HepG2 (cell line): ENCODE measurements at regions not wholly inside any gene's neighbourhood (a gene's known extent, or its start where the extent isn't known, plus 50 kb on each side); places are given as distances from the start of the nearest gene placed in this dataset.

Source experiments
- ATAC-seq: fragments of 200-7000 bp; cut with Tn5 transposase; 3 replicates; pipeline ENCODE4 v1.9.1; 2020; ENCODE audit warnings: mild to moderate bottlenecking, moderate library complexity
- BruUV-seq: library from RNA; stranded (reverse); fragments of 400-500 nt; replicated peaks from 2 replicates; lab custom pipeline; 2021; lab: Mats Ljungman, UMichigan
- CTCF ChIA-PET: fragments of 300-600 bp; formaldehyde crosslinking; extraction: SDS; loops from one replicate; lab custom pipeline; 2021; ENCODE audit warnings: low total read pairs, inconsistent platforms, low intra/inter-chr PET ratio; lab: Yijun Ruan, JAX
- POLR2A ChIA-PET: fragments of 350-600 bp; sonication (Branson Sonifier 250); formaldehyde crosslinking; loops from one replicate; lab custom pipeline; 2020; ENCODE audit warnings: antibody characterized with exemption, inconsistent platforms; lab: Yijun Ruan, JAX
- DNase-seq: peaks from one replicate; pipeline ENCODE4 v3.0.0-alpha.2; 2015; ENCODE audit warnings: low spot score
- FAIRE-seq: peaks from 3 replicates; lab custom pipeline; 2011; peaks lifted over from hg19 to GRCh38; lab: Jason Lieb, UNC
- H2AFZ ChIP-seq: one replicate; pipeline ENCODE4 v1.6.1; 2011; ENCODE audit warnings: low read length, inconsistent platforms
- H3K27ac ChIP-seq: fragments of 300-600 bp; 3 replicates; pipeline ENCODE4 v1.8.0; 2011; ENCODE audit warnings: mixed run types, mild to moderate bottlenecking, mixed read lengths, low read length, inconsistent platforms; ENCODE audit not compliant: insufficient read depth; ENCODE audit errors: extremely low read length
- H3K27me3 ChIP-seq, 2 experiments: fragments of 200-600 bp in 1 of 2; 2 replicates in 1 of 2; 3 replicates in 1 of 2; pipeline versions ENCODE4 v1.6.0 to v1.8.0; 2011; ENCODE audit warnings: low read length in 2 of 2, mild to moderate bottlenecking in 2 of 2, moderate library complexity in 2 of 2, inconsistent platforms in 1 of 2; ENCODE audit not compliant: insufficient read depth in 2 of 2, control insufficient read depth in 1 of 2
- H3K36me3 ChIP-seq, 2 experiments: fragments of 200-600 bp in 1 of 2; replicated peaks in 1 of 2; 2 replicates in 1 of 2; 3 replicates in 1 of 2; pipeline versions ENCODE4 v1.5.1 to v1.8.0; 2011; ENCODE audit warnings: low read length in 2 of 2, inconsistent platforms in 1 of 2; ENCODE audit not compliant: insufficient read depth in 2 of 2, control insufficient read depth in 1 of 2
- H3K4me1 ChIP-seq: 2 replicates; pipeline ENCODE4 v1.5.1; 2012; ENCODE audit warnings: low read length, inconsistent platforms; ENCODE audit not compliant: insufficient read depth
- H3K4me2 ChIP-seq: 2 replicates; pipeline ENCODE4 v1.6.0; 2011; ENCODE audit warnings: low read depth, low read length, inconsistent platforms
- H3K4me3 ChIP-seq, 3 experiments: fragments of 200-600 bp in 1 of 3; sonication (generic), shearing (Covaris generic) in 1 of 3; replicated peaks in 1 of 3; 2 replicates each; pipeline ENCODE4 v1.5.1; 2011 to 2016; ENCODE audit warnings: low read length in 3 of 3, inconsistent platforms in 2 of 3, low read depth in 2 of 3, mild to moderate bottlenecking in 2 of 3, control low read depth in 1 of 3, mixed read lengths in 1 of 3; ENCODE audit not compliant: insufficient read depth in 1 of 3
- H3K79me2 ChIP-seq: one replicate; pipeline ENCODE4 v1.6.1; 2011; ENCODE audit warnings: low read length, inconsistent platforms; ENCODE audit not compliant: insufficient read depth
- H3K9ac ChIP-seq: 2 replicates; pipeline ENCODE4 v1.6.0; 2011; ENCODE audit warnings: mild to moderate bottlenecking, low read depth, low read length, inconsistent platforms; ENCODE audit not compliant: insufficient read depth
- H3K9me3 ChIP-seq: 2 replicates; pipeline ENCODE4 v1.5.1; 2012; ENCODE audit warnings: mild to moderate bottlenecking, low read length
- H4K20me1 ChIP-seq: 2 replicates; pipeline ENCODE4 v1.6.0; 2011; ENCODE audit warnings: inconsistent platforms, mild to moderate bottlenecking, low read length, moderate library complexity; ENCODE audit not compliant: insufficient read depth
- CENPT ChIP-seq: sonication (generic); formaldehyde crosslinking; IDR thresholded peaks from 2 replicates; pipeline ENCODE4 v1.8.0; 2022; ENCODE audit warnings: low read depth, mild to moderate bottlenecking, moderate library complexity, missing genetic modification reagents
- DR1 ChIP-seq: sonication (generic); formaldehyde crosslinking; IDR thresholded peaks from 2 replicates; pipeline ENCODE4 v1.8.0; 2021; ENCODE audit warnings: mild to moderate bottlenecking, missing genetic modification reagents, inconsistent platforms
- GTF2F1 ChIP-seq: fragments of 150-350 bp; IDR thresholded peaks from 2 replicates; pipeline ENCODE4 v1.6.1; 2014; ENCODE audit warnings: low read length
- HCFC1 ChIP-seq: fragments of 150-350 bp; IDR thresholded peaks from 2 replicates; pipeline ENCODE4 v1.6.1; 2014; ENCODE audit warnings: low read depth, low read length
- HMGXB3 ChIP-seq: sonication (generic); formaldehyde crosslinking; IDR thresholded peaks from 2 replicates; pipeline ENCODE4 v1.4.0; 2020; ENCODE audit warnings: missing genetic modification reagents, borderline replicate concordance
- NFAT5 ChIP-seq: sonication (generic); formaldehyde crosslinking; IDR thresholded peaks from 2 replicates; pipeline ENCODE4 v1.4.0; 2020; ENCODE audit warnings: missing genetic modification reagents
- NR1H2 ChIP-seq: sonication (generic); formaldehyde crosslinking; IDR thresholded peaks from 2 replicates; pipeline ENCODE4 v1.8.1; 2022; ENCODE audit warnings: low read depth, missing genetic modification reagents, borderline replicate concordance
- PHF5A ChIP-seq: IDR thresholded peaks from one replicate; pipeline ENCODE4 v1.6.1; 2018; ENCODE audit warnings: low read depth, missing genetic modification reagents; ENCODE audit not compliant: unreplicated experiment
- PHF8 ChIP-seq: sonication (generic); formaldehyde crosslinking; IDR thresholded peaks from 2 replicates; pipeline ENCODE4 v1.5.0; 2020; ENCODE audit warnings: missing genetic modification reagents
- RBM22 ChIP-seq: fragments of 200-400 bp; formaldehyde crosslinking; optimal IDR thresholded peaks from 2 replicates; pipeline ENCODE3; 2017; ENCODE audit warnings: mild to moderate bottlenecking, low read length, moderate library complexity
- RNF2 ChIP-seq: fragments of 450-650 bp; conservative IDR thresholded peaks from 2 replicates; pipeline ENCODE4 v1.6.1; 2016; ENCODE audit warnings: low read depth
- SNAPC2 ChIP-seq: sonication (generic); formaldehyde crosslinking; IDR thresholded peaks from 2 replicates; pipeline ENCODE4 v1.8.1; 2022; ENCODE audit warnings: mild to moderate bottlenecking, missing genetic modification reagents
- ZBTB33 ChIP-seq: sonication (generic); formaldehyde crosslinking; IDR thresholded peaks from 2 replicates; pipeline ENCODE4 v1.4.0; 2020; ENCODE audit warnings: missing genetic modification reagents
- ZBTB38 ChIP-seq: sonication (generic); formaldehyde crosslinking; IDR thresholded peaks from 2 replicates; pipeline ENCODE4 v1.5.1; 2020; ENCODE audit warnings: mild to moderate bottlenecking, missing genetic modification reagents
- ZNF460 ChIP-seq: sonication (generic); formaldehyde crosslinking; IDR thresholded peaks from 2 replicates; pipeline ENCODE4 v1.5.1; 2020; ENCODE audit warnings: missing genetic modification reagents, mild to moderate bottlenecking, borderline replicate concordance
- WGBS: methylation state at CpG from one replicate; pipeline ENCODE4 v1.1.6; 2017; ENCODE audit warnings: low lambda C conversion rate; 5-methylcytosine and 5-hydroxymethylcytosine counted together
- in situ Hi-C: cut with HindIII; loops from 2 replicates; pipeline ENCODE4 v1.10.0; 2017; ENCODE audit warnings: low pct_unique_long_range_greater_than_20kb; ENCODE audit not compliant: extremely low pct_ligation_motif_present
- intact Hi-C: fragments of 100-400 bp; cut with micrococcal nuclease; formaldehyde crosslinking; loops from one replicate; pipeline ENCODE4 v1.10.0; 2022; ENCODE audit not compliant: unreplicated experiment

GRCh38 chr18:37986665-37987064, 421.1 kb upstream of the CELF4 start:
- H3K9ac ChIP-seq = no peak overlapping the region
- no peaks in the 10 kb centered on the region for H3K9me3 ChIP-seq
- no peaks in the 10 kb centered on the region for H4K20me1 ChIP-seq
- FAIRE-seq = no peak
- 0% methylated on average over 4 of the region's 4 CpGs for WGBS
- H3K27me3 ChIP-seq = no peaks in the 10 kb centered on the region
- H3K4me2 ChIP-seq = no peak overlapping the region
- ChIA-PET POLR2A (no interaction called here), CTCF (no interaction called here)
- DNase-seq = no peak
- intact Hi-C loops (no loop called here), in situ Hi-C loops (no loop called here)
- H3K4me3 ChIP-seq = no peak overlapping the region
- H3K27ac ChIP-seq = no peak overlapping the region
- no TSS peak for BruUV-seq
- no peak for ATAC-seq
- no peaks in the 10 kb centered on the region for H3K4me1 ChIP-seq
- no peaks in the 10 kb centered on the region for H3K36me3 ChIP-seq
- no peaks in the 10 kb centered on the region for H3K79me2 ChIP-seq
- H2AFZ ChIP-seq = no peak overlapping the region
- no peak for TF ChIP-seq ZBTB38 (CRISPR knock-in tag)
- no peak for TF ChIP-seq ZBTB33
- TF ChIP-seq ZNF460 (CRISPR knock-in tag) = no peak
- TF ChIP-seq RBM22 = no peak
- TF ChIP-seq PHF8 (CRISPR knock-in tag) = no peak
- no peak for TF ChIP-seq PHF5A (CRISPR knock-in tag)
- TF ChIP-seq NFAT5 = no peak
- no peak for TF ChIP-seq SNAPC2
- no peak for TF ChIP-seq DR1 (CRISPR knock-in tag)
- no peak for TF ChIP-seq NR1H2 (CRISPR knock-in tag)
- no peak for TF ChIP-seq HCFC1
- TF ChIP-seq GTF2F1 = no peak
- no peak for TF ChIP-seq RNF2
- TF ChIP-seq HMGXB3 (CRISPR knock-in tag) = no peak
- TF ChIP-seq CENPT (CRISPR knock-in tag) = no peak
